ENCODE measurements at regions not wholly inside any gene's neighbourhood (a gene's known extent, or its start where the extent isn't known, plus 50 kb on each side); places are given as distances from the start of the nearest gene placed in this dataset.

DNA sequence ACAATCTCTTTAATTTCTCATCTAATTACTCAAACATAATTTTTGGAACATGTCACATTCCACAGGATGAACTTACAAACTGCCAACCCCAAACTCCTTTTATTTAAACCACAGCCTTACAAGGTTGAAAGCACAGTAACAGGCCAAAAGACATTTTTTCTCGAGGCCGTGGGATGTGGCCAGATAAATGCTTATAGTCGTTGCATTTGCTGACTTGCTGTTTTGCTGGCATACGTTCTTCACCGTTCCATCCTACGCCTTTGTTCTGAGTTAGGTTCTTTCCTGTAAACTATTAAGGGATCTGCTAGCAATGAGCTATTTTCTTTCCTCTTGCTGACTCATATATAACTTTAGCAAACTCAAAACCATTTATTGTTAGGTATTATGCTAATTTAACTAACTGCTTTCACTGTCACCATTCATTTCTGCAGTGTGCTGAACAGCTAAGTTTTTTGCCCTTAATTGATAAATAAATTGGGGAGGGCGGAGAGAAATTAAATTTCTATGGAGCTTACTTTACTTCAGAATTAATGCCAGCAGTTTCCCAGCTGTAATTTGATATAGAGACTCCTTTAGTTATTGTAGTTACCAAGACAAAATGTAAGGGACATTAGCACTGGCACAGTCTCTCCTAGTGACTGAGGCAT, 135.1 kb upstream of the PACRGL start:
- TF ChIP-seq, protein P1, sequence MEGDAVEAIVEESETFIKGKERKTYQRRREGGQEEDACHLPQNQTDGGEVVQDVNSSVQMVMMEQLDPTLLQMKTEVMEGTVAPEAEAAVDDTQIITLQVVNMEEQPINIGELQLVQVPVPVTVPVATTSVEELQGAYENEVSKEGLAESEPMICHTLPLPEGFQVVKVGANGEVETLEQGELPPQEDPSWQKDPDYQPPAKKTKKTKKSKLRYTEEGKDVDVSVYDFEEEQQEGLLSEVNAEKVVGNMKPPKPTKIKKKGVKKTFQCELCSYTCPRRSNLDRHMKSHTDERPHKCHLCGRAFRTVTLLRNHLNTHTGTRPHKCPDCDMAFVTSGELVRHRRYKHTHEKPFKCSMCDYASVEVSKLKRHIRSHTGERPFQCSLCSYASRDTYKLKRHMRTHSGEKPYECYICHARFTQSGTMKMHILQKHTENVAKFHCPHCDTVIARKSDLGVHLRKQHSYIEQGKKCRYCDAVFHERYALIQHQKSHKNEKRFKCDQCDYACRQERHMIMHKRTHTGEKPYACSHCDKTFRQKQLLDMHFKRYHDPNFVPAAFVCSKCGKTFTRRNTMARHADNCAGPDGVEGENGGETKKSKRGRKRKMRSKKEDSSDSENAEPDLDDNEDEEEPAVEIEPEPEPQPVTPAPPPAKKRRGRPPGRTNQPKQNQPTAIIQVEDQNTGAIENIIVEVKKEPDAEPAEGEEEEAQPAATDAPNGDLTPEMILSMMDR (conservative IDR thresholded peaks at IDR 0.05; ENCODE audit: low read depth, low read length) = no peak
- no peak for TF ChIP-seq EZH2phosphoT487 (IDR thresholded peaks at IDR 0.05; ENCODE audit: borderline replicate concordance, low read length)
